NCI-H2029 (cell line): ENCODE measurements at regions not wholly inside any gene's neighbourhood (a gene's known extent, or its start where the extent isn't known, plus 50 kb on each side); places are given as distances from the start of the nearest gene placed in this dataset.
A peak's percentile ranks its signal among the peaks of the same experiment; 100 is the strongest.
"Not testable (repeated sequence)": the region's sequence is repeated elsewhere in the genome, so short reads cannot be mapped to it uniquely, and the experiment has no call there.

Experiments used
- DNase-seq: peaks from one replicate; lab custom pipeline; 2025; lab: John Stamatoyannopoulos, UW

DNA sequence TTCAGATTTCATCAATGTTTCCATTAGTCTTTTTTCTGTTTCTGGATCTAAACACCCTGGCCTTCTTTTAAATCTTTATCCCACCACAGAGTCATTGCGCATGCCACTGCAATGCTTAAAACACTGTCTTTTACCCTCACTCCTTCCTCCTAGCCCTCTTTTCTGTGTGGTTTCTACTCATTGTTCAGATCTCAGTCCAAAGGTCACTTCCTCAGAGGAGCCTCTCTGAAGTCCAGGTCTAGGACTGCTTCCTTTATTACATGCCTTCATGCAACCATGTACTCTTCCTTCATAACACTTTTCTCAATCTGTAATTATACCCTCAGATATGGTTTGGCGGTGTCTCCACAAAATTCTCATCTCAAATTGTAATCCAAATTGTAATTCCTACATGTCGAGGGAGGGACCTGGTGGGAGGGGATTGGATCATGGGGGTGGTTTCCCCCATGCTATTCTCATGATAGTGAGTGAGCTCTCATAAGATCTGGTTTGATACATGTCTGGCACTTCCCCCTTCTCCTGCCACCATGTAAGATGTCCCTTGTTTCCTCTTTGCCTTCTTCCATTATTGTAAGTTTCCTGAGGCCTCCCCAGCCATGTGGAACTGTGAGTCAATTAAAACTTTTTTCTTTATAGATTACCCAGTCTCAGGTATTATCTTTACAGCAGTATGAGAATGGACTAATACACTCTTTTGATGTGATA is 808.9 kb downstream of the DIAPH3 start:
- no peak for DNase-seq

DNA sequence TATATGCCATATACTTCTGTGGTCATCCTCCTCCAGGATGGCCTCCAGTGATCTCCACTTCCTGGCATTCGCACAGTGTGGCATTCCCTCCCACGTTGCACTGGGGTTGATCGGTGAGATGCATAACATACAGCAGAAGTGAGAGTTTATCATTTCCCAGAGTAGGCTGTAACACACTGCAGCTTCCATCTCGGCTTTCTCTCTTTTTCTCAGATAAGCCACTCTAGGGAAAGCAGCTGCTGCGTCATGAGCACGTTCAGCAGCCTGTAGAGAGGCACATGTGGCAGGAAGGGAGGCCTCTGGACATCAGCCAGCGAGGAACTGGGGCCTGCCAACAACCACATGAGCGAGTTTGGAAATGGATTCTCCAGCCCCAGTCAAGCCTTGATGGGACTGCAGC is 807.1 kb downstream of the DIAPH3 start:
- DNase-seq, result peak; percentile 37

DNA sequence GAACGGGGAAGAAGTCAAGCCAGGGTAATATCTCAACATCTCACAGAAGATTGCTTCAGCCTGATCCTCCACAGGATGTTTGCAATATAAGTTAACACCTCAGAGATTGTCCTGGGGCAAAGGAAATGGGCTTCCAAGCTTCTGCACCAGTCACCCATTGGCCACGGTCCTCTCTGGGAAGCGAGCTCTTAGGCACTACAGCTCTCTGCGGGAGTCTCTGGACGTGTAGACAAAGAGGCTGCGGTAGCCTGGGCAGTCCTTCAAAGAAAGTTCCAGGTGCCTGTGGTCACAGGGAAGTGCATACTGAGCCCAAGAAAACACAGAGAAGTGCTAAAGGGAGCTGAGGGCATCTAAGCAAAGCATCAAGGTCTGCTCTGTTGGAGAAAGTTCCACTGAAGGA is 805.7 kb downstream of the DIAPH3 start:
- DNase-seq, result no peak

DNA sequence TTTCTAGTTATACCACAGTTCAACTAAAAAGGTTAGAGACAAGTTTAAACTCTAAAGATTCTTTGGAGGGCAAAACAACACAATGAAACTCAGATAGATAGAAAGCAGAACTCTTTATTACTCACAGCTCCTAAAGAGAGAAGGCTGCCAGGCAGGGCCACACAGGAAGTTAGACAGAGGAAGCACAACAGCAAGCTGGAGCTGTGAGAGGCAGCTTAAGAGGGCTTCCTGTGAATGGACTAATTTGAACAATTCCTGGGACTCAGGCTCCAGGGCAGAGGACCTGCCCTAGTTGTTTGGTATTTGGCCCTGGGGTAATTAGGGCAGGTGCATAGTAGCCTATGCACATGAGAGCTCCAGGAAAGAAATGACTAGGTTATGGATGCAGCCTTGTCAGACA is 803.6 kb downstream of the DIAPH3 start:
- DNase-seq, result no peak

DNA sequence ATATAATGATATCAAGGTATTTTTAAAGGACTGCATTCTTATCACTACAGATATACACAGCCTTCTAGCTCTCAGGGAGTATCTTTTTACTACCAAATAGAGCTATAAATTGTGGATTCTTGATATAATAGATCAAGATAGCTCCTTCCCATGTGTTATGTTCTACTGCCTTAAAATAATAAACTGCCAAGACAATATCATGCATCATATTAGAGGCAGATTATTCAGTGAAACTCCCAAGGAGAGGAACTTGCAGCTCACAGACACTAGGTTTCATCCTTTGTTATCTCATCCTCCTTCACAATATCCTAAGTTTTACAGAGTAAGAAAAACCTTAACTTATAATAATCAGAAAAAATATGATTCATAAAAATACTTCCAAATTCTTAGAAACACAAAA is 802.8 kb downstream of the DIAPH3 start:
- no peak for DNase-seq

DNA sequence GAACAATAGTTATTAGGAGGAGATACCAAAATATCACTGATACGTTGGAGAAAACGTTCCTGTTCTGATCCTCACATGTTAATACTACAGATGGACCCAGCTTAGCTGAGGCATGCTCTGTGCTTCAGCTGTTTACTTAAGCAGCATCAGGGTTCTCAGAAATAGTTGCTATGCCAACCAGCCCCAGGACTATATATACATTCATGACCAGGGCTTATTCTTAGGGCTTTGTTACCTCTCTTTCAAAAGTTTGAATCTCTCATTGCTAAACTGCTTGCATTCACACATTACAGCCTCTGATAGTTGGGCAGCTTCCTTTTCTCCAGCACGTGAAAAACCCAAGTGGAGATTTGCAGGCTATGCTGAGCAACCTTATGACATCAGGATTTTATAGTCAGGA is 800.4 kb downstream of the DIAPH3 start:
- no peak for DNase-seq

DNA sequence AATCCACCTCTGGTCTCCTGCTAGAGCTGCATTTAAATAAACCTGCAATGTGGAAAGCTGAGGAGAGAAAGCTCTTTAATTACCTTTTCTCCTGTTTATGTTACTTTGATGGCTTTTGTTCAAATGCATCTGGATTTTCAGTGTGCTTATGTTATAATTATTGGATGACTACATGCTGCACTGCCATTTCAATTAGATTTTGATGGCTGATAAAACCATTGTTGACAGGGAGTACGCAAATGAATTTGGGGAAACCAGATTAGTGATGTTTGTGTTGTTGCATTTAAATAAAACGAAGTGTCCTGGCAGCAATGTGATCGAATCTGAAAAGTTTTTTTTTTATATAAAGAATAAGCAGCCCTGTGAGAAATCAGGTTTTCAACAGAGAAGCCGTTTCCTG is 799.8 kb downstream of the DIAPH3 start:
- DNase-seq, result no peak

DNA sequence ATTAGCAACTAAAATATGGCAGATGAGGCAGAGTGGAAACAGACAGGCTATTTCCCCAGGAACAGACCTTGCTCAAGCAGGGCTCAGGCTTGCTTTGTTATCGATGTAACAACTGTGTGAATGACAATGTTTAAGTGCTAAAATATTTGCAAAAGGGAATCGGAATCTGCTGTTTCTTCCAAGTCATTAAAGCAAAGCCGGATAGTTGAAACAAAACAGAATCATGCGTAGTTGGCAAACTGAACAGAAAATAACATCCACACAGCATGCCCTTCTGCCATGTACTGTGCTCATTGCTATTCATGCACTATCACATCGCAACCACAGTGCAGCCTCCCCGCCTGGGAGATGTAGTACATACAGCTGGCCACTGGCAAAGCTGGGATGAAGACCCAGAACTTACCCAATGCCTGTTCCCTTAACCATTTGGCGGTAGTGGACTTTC is 799.1 kb downstream of the DIAPH3 start:
- no peak for DNase-seq

DNA sequence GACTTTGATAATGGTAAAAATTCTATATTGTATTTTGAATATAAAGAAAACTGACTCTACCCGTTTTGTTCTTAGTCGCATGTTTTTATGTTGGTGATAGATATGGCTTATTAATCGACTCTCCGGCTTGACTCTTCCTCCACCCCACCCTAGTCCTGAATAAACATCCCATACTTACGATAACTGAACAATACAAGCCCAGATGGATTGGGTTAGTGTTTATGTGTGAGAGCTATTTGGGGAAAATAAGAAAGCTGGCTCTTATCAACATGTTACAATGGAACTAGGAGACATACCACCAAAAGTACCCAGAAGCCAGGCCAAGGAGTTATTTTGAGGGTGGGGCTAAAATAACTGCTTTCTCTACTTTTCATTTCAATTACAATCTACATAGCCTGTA is 796.3 kb downstream of the DIAPH3 start:
- DNase-seq, result no peak

DNA sequence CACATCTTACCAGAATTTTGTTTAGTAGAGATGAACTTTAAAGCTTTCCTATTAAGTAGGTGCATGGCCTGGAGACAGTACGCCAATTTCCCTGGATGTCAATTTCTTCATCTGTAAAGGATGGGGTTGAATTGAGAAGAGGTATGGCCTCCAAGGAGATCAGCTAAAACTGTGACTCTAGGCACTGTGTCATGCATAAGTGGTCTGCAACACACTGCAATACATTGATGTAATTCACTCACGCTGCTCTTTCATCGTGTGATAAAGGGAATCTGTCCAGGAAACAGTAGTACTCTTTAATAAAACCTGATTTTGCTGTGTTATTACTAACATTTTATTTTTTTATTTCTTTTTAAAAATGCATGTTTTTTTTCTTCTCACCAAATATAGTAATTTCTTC is 795.8 kb downstream of the DIAPH3 start:
- no peak for DNase-seq

DNA sequence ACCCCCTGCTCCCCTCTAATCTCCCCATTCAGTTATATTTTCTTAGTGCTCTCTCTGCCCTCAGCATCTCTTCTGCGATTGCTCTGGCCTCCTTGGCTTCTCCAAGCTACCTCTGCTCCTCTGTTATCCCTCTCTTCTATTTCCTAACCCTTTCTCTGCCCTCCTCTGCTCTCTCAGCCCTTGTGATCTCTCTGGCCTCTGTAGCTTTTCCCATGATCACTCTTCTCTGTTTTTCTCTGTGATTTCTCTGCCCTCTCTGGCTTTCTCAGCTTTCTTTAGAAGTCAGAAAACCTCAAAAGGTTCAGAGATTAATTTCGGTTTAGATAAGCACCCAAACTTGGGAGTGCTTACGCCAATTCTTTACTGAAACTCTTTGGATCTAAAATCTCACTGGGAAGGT is 795.0 kb downstream of the DIAPH3 start:
- DNase-seq, result no peak

DNA sequence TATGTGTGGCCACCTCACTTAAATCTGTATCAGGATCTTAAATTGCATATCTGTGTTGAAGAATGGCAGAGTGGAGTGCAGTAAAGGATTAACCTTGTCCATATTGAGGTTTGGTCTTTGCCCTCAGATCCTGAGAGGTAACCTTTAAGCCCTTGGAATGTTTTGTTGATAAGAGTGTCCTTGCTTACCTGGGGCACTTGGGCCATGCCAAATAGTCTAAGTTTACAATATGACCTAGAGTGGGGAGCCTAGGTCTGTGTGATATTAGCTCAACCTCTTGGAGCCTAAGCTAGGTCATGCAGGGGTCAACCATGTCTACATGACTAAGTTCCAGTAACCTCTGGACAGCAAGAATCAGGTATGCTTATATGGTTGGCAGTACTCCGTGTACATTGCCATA is 792.5 kb downstream of the DIAPH3 start:
- DNase-seq, result no peak

DNA sequence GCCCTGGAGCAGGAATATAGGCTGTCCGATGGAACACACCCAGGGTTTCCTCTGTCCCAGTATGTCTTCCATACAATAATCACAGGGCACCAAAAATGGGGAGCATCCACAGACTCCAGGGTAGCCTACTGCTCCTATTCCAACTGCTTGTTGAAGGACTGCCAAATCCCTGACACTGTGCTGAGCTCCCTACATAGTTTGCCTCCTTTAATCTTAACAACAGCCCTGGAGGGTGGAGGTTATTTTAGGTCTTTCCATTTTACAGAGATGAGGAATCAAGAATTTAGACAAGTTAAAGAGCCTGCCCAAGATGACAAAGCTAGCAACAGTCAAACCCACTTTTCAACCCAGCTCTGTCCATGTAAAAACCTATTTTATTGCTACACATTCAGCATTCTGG is 790.4 kb downstream of the DIAPH3 start:
- no peak for DNase-seq

DNA sequence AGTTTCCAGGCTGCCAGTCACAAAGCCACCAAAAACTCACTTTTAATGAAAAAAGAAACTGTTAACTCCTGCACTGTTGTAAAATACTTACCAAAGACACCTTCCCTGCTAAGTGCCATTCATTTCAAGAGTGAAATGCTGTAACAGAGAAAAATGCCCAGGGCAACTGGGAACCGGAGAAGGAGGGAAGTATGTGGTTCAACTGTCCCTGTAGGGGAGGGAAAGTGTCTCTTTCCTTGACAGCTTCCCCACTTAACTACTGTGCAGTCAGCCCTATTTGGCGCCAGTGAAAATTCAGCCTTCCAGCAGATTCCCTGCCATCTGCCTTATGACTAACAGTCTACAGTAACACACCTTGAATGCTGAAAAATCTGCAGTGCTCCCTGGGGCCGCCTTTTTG is 789.0 kb downstream of the DIAPH3 start:
- DNase-seq, result no peak

DNA sequence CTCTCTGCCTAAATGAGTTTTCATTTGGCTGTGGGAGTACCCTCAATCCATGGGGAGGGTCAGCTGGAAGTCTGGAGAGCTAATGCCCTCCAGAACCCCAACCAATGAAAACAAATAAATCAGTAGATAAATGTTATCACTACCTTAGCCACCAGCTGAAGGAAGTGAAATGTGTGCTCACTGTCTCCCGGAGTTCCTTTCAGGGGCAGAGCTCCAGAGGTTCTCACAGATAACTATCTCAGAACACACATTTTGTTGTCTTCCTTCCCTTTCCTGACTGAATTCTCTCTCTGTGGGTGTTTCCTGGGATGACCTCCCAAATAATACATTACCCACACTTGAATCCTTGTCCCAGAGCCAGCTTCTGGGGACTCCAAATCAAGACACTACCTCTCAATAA is 779.6 kb downstream of the DIAPH3 start:
- DNase-seq, result no peak

DNA sequence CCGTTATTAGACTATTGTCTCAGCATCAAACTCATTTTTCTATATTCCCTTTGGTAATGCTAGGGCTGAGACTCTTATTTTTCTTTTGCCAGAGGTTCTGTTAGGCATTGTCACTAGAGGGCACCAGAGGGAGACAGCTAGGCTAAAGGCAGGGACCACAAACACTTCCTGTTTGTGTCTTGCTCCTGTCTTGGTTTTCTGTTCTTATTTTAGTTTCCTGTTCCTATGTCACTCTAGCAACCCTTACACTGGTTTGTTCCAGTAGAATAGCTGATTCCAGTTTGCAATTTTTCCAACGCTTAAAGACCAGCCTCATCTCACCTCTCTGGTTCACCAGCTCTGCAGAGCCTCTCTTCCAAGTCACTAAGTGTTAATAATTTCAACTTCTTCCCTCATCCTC is 772.0 kb downstream of the DIAPH3 start:
- DNase-seq, result peak; percentile 24

DNA sequence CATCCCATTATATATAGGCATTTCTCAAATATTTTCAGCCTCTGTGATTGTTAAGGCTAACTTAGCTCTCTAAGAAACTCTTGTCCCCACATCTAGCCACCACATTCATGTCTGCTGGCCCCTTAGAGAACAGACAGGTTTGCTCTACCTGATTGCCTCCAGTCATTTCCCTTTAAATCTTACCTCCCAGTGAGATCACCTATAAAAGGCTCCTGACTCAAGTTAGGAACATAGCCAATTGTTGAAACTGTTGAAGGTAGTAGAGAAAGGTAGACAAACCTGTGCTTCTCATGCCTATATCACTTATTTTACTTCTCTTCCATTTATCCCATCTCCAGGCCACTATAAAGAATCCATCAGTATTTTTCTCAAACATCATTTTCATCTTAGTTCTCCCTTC is 771.4 kb downstream of the DIAPH3 start:
- DNase-seq, result no peak

DNA sequence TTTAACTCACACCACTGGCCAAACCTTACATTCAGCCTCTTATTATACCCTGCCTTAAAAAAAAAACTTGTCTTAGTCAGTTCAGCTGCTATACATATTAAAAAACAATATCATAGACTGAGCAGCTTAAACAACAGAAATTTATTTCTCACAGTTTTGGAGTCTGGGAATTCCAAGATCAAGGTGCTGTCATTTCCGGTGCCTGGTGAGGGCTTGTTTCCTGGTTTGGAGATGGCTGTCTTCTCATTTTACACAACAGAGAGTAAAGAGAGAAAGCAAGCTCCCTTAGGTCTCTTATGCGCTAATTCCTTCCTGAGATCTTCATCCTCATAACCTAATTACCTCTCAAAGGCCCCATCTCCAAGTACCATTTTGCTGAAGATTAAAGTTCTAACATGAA is 769.2 kb downstream of the DIAPH3 start:
- no peak for DNase-seq

DNA sequence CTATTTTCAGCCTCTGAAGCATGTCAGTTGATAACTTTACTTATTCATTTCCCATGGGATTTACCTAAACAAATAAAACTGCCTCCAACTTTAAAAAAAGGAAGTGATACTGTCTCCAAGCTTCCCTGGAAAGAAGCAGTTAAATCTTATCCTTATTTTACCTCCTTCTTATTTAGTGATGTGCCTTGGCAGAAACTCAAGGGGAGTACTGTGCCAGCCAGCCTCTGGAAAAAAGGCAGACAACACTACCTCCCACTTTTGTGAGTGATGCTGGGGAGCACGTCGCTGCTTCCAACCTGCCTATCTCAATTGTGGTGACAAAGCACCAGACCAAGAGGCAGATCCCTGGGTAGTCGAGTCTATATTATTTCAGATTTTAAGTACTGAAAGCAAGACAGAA is 765.6 kb downstream of the DIAPH3 start:
- DNase-seq, result no peak

DNA sequence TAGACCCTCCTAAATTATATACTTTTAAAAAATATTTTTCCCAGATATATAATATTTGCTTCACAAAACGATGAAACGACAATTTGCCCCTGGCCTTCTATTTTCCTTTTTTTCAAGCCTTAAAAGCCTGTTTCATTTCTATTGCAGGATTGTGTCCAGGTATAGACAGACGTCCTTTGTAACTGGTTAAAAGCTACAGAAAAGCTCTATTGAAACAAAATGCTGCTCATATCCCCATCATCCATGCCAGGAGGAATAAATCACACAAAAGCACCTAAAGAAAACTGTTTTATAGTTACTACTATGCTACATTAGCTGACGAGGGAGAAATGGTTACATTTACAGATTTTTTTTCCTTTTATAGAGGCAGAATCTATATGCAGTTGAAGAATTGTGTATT is 765.1 kb downstream of the DIAPH3 start:
- DNase-seq, result no peak

DNA sequence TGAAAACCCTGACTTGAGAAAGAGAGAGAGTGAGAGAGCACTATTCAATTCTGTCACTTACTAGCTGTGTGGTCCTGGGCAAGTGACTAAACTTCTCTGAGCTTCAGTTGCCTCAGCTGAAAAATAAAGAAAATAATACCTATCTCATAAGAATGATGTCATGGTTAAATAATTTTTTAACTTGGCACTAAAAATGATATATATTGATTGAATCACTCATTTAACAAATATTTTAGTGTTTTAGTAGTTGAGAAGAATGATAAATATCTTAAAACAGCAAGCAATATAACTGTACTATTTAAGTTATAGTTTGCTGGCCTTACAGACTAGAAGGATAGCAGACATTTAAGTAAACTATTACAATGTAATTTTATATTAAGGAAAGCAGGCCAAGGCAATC is 764.2 kb downstream of the DIAPH3 start:
- no peak for DNase-seq

DNA sequence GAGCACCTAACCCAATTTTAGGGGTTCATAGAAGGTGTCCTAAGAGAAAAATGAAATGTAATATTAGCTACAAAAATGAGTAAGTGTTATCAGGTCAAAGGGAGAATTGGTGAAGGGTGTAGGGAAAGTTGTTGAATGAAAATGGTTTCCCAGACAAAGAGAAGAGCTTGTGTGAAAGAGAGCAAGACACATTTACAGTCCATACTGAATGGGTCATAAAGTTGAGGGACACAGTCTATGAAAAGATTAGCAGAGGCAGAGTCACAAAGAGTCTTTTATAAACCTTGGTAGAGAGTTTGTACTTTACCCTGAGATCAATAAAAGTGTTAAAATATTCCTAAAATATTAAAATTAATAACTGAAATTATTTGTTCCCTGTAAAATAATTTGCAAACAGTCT is 759.4 kb downstream of the DIAPH3 start:
- DNase-seq, result no peak

DNA sequence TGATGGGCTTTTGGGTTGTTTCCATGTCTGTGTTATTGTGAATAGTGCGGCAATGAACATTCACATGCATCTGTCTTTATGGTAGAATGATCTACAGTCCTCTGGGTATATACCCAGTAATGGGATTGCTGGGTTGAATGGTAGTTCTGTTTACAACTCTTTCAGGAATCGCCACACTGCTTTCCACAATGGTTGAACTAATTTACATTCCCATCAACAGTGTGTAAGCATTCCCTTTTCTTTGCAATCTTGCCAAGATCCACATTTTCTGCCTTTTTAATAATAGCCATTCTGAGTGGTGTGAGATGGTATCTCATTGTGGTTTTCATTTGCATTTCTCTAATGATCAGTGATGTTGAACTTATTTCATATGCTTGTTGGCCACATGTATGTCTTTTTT is 756.5 kb downstream of the DIAPH3 start:
- not testable (repeated sequence) for DNase-seq

DNA sequence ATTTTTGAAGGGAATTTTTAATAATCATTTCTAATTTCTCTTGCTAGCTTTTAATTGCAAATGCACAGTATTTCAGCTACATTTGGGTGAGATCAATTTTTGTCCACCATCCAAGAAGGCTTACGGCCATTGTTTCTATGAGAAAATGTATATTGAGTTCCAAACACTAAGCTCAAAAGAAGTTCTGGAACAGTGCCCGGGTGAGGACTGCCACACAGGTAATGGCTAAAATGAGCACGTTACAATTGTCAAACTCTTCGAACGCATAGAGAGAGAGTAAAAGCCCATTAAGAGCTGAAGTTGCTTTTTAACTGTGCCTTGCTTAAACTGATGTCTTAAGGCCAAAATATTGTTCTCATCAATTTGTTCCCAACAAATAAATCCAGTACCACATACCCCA is 755.0 kb downstream of the DIAPH3 start:
- DNase-seq, result no peak

DNA sequence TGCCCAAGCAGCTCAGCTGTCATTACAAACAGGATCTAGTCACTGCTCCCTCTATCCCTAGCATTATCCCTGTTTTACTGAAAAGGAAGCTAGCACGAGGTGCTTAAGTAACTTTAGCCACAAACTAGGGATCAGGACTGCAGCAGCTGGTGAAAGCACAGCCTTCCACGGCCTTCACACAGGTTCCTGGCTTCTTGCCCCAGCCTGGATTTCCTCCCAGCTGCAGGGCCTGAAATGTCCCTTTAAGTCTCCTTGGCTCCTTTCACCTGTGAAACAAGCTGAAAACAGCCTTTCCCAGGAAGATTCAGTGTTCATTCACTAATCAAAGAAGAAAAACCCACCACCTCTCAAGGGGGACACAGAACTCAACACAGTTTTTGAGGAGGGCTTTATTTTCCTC is 754.5 kb downstream of the DIAPH3 start:
- DNase-seq, result peak; percentile 8
